MM.1S (cell line): ENCODE measurements at regions not wholly inside any gene's neighbourhood (a gene's known extent, or its start where the extent isn't known, plus 50 kb on each side); places are given as distances from the start of the nearest gene placed in this dataset.

Source experiments
- EZH2 ChIP-seq: fragments of 300-600 bp; sonication (generic); optimal IDR thresholded peaks from 2 replicates; pipeline ENCODE3; 2017; ENCODE audit warnings: low read depth, mild to moderate bottlenecking, antibody characterized with exemption, low read length, mixed read lengths
- EZH2phosphoT487 ChIP-seq: fragments of 300-600 bp; sonication (generic); IDR thresholded peaks from 2 replicates; pipeline ENCODE4 v1.6.1; 2018; ENCODE audit warnings: antibody characterized with exemption, low read length
- TF ChIP-seq, protein P1 (sequence below): fragments of 300-600 bp; sonication (generic); IDR thresholded peaks from 2 replicates; pipeline ENCODE4 v1.5.1; 2016; ENCODE audit warnings: antibody characterized with exemption, low read length, mixed read lengths

DNA sequence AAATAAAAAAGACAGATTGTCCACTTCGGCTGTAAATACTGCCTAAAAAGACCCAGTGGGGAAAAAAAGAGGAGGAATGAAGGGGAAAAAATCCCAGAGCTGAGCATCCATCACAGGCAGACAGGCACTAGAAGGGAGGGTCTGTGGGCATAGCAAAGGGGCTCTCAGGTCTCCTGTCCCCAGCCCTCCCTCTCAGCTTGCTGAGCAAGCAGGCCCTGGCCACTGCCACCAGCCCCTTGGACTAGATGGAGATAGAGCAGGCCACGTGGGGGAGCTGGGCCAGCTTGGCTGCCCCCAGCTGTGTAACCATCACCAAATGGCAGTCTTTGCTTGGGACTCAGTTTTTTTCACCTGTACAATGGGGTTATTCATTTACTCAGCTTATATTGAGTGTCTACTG lies 141.6 kb upstream of the UNC5B start:
- TF ChIP-seq, protein P1, sequence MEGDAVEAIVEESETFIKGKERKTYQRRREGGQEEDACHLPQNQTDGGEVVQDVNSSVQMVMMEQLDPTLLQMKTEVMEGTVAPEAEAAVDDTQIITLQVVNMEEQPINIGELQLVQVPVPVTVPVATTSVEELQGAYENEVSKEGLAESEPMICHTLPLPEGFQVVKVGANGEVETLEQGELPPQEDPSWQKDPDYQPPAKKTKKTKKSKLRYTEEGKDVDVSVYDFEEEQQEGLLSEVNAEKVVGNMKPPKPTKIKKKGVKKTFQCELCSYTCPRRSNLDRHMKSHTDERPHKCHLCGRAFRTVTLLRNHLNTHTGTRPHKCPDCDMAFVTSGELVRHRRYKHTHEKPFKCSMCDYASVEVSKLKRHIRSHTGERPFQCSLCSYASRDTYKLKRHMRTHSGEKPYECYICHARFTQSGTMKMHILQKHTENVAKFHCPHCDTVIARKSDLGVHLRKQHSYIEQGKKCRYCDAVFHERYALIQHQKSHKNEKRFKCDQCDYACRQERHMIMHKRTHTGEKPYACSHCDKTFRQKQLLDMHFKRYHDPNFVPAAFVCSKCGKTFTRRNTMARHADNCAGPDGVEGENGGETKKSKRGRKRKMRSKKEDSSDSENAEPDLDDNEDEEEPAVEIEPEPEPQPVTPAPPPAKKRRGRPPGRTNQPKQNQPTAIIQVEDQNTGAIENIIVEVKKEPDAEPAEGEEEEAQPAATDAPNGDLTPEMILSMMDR, result no peak
- TF ChIP-seq EZH2phosphoT487 (no peak), EZH2 (no peak)
